Body of pancreas (tissue), 4 donors: ENCODE measurements at regions not wholly inside any gene's neighbourhood (a gene's known extent, or its start where the extent isn't known, plus 50 kb on each side); places are given as distances from the start of the nearest gene placed in this dataset.

Experiments used
- POLR2A ChIP-seq, 3 donors: fragments of 450-650 bp; IDR thresholded peaks; one replicate each; pipeline ENCODE4 v1.6.1; 2016; ENCODE audit warnings: antibody characterized with exemption in 3 of 3, mild to moderate bottlenecking in 2 of 3
- TF ChIP-seq, protein P1 (sequence below), 7 experiments: fragments of 450-650 bp in 4 of 7; fragments of 200-600 bp in 3 of 7; sonication (generic) in 3 of 7; IDR thresholded peaks; one replicate each; pipeline ENCODE4 v1.5.1; 2016 to 2019; ENCODE audit warnings: antibody characterized with exemption in 7 of 7

DNA sequence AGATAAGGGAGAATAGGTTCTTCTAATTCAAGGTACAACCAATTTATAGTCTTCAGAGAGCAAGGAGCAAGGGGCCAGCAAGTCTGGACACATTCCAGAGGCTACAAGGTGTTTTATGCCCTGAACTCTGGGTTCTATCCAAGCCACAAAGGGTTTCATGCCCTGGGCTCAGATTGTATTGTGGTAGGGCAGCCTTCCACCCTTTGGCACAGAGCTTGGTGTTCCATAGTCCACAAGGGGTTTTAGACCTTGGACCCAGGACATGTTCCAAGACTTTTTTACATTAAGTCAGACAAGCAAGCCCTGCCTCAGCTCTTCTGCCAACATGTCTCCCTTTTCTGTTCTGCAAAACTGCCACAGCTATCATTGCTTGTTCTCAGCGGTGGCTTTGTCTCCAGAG is 90.8 kb upstream of the TMSB4Y start:
- TF ChIP-seq, protein P1, sequence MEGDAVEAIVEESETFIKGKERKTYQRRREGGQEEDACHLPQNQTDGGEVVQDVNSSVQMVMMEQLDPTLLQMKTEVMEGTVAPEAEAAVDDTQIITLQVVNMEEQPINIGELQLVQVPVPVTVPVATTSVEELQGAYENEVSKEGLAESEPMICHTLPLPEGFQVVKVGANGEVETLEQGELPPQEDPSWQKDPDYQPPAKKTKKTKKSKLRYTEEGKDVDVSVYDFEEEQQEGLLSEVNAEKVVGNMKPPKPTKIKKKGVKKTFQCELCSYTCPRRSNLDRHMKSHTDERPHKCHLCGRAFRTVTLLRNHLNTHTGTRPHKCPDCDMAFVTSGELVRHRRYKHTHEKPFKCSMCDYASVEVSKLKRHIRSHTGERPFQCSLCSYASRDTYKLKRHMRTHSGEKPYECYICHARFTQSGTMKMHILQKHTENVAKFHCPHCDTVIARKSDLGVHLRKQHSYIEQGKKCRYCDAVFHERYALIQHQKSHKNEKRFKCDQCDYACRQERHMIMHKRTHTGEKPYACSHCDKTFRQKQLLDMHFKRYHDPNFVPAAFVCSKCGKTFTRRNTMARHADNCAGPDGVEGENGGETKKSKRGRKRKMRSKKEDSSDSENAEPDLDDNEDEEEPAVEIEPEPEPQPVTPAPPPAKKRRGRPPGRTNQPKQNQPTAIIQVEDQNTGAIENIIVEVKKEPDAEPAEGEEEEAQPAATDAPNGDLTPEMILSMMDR (IDR thresholded peaks at IDR 0.05) = no peak
- TF ChIP-seq POLR2A (IDR thresholded peaks at IDR 0.05) = no peak
